ENCODE measurements at regions not wholly inside any gene's neighbourhood (a gene's known extent, or its start where the extent isn't known, plus 50 kb on each side); places are given as distances from the start of the nearest gene placed in this dataset.

DNA sequence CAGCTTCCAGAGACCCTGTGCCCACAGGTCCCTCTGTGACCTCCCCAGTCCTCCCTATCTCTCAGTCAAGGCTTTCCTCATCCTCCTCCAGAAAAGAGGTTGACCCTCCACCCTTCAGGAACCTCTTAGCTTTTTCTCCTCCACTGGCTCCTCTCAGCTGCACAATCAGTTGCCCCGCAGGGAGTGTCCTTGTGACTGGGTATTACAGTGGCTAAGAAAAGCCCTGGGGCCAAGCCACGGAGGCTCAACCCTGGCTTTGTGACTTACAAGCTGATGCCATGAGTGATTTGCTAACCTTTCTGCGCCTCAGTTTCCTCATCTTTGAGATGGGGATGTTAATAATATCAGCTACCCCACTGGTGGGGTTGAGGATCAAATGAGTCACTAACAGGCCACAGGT lies 66.4 kb upstream of the ZMIZ1 start:
- TF ChIP-seq, protein P1, sequence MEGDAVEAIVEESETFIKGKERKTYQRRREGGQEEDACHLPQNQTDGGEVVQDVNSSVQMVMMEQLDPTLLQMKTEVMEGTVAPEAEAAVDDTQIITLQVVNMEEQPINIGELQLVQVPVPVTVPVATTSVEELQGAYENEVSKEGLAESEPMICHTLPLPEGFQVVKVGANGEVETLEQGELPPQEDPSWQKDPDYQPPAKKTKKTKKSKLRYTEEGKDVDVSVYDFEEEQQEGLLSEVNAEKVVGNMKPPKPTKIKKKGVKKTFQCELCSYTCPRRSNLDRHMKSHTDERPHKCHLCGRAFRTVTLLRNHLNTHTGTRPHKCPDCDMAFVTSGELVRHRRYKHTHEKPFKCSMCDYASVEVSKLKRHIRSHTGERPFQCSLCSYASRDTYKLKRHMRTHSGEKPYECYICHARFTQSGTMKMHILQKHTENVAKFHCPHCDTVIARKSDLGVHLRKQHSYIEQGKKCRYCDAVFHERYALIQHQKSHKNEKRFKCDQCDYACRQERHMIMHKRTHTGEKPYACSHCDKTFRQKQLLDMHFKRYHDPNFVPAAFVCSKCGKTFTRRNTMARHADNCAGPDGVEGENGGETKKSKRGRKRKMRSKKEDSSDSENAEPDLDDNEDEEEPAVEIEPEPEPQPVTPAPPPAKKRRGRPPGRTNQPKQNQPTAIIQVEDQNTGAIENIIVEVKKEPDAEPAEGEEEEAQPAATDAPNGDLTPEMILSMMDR (IDR thresholded peaks at IDR 0.05; ENCODE audit: control extremely low read depth, extremely low read depth): no peak
- ATAC-seq (ENCODE audit: insufficient read depth, low FRiP score): no peak
- no peak overlapping the region for H3K27ac ChIP-seq (ENCODE audit: low read depth in 1 of 2, low read length in 1 of 2)

DNA sequence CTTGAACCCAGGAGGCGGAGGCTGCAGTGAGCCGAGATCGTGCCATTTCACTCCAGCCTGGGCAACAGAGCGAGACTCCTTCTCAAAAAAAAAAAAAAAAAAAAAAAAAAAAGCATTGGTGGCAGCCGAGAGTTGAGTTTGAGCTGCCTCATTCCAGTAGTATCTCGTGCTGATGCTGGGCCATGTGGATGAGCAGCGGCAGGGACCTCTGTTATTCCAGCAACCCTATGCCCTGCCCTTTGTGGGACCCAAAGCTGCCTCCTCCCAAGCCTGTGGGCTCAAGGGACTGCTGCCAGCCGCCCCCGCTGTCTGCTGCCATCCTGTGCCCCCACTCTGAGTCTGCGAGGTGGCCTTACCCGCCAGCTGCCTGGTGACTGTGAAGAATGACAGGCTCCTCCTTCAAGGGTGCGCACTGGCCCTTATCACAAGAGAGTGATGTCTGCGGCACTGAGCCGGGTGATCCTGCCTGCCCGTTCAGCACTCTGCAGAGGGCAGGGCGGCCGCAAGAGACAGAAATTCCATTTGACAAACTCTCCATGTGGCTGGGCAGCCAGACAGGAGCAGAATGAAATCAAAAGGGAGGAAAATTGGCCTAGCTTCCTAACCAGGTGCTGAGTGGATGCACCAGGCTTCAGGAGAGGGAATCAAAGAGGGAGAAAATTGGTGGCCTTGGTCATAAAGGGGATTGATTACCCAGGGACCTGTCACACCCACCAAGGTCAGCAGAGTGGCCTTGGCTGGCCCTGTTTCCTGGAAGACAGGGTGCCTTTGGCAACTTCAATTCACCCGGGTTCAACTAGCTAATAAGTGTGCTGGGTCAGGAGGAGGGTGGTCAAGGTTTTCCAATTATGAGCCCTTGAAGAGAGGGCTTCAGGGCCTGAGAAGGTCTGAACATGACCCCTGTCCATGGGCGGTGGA lies 65.3 kb upstream of the ZMIZ1 start:
- TF ChIP-seq, protein P1 (IDR thresholded peaks at IDR 0.05; ENCODE audit: control extremely low read depth, extremely low read depth): no peak
- H3K4me1 ChIP-seq (ENCODE audit: control insufficient read depth in 5 of 5, insufficient read depth in 5 of 5, low read length in 5 of 5): peaks cover 0 to 3% (median 0%) of the 10 kb centered on the region in 5 donors
- H3K4me3 ChIP-seq: no peak overlapping the region
- no peaks in the 10 kb centered on the region for H3K36me3 ChIP-seq (ENCODE audit: control insufficient read depth in 4 of 4, insufficient read depth in 4 of 4, low read length in 4 of 4)
- WGBS, 2 donors: 77 to 79% methylated on average over 18 to 19 of the region's 19 CpGs
- no peak overlapping the region for H3K9ac ChIP-seq (ENCODE audit: insufficient read depth in 1 of 2, low read length in 2 of 2)
- DNase-seq: no peak
- H3K9me3 ChIP-seq (ENCODE audit: control insufficient read depth in 4 of 4, insufficient read depth in 3 of 4, low read length in 3 of 4): no peaks in the 10 kb centered on the region
- no peaks in the 10 kb centered on the region for H3K27me3 ChIP-seq (ENCODE audit: control insufficient read depth in 3 of 3, insufficient read depth in 3 of 3, low read length in 2 of 3)
- no peak for ATAC-seq (ENCODE audit: insufficient read depth, low FRiP score)
- H3K27ac ChIP-seq (ENCODE audit: low read depth in 1 of 2, low read length in 1 of 2): no peak overlapping the region

More for the DNA sequence above, 66.4 kb upstream of the ZMIZ1 start:
- no peak for DNase-seq
- no peaks in the 10 kb centered on the region for H3K36me3 ChIP-seq (ENCODE audit: control insufficient read depth in 4 of 4, insufficient read depth in 4 of 4, low read length in 4 of 4)
- no peaks in the 10 kb centered on the region for H3K27me3 ChIP-seq (ENCODE audit: control insufficient read depth in 3 of 3, insufficient read depth in 3 of 3, low read length in 2 of 3)
- no peaks in the 10 kb centered on the region for H3K9me3 ChIP-seq (ENCODE audit: control insufficient read depth in 4 of 4, insufficient read depth in 3 of 4, low read length in 3 of 4)
- no peak overlapping the region for H3K9ac ChIP-seq (ENCODE audit: insufficient read depth in 1 of 2, low read length in 2 of 2)
- peaks cover 0 to 3% (median 0%) of the 10 kb centered on the region in 5 donors for H3K4me1 ChIP-seq (ENCODE audit: control insufficient read depth in 5 of 5, insufficient read depth in 5 of 5, low read length in 5 of 5)
- H3K4me3 ChIP-seq: no peak overlapping the region
- 95 to 100% methylated on average over 3 of the region's 3 CpGs for WGBS, 2 donors

DNA sequence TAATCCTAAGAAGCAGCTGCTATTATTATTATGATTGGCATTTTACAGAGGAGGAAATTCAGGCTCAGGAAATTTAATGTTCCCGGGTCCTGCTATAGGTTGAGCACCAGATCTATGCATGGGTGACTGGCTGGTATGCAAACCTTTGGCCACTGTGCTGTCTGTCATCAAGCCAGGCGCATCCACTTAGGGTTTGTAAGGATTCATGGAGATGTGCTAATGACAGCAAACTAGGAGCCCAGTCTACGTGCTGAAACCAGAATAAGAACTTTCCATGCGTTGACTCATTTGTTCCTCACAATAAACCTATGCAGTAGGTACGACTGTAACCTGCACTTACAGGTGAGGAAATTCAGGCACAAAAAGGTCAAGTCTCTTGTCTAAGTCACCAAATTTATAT lies 64.5 kb upstream of the ZMIZ1 start:
- TF ChIP-seq, protein P1 (IDR thresholded peaks at IDR 0.05; ENCODE audit: control extremely low read depth, extremely low read depth): no peak
- H3K4me1 ChIP-seq (ENCODE audit: control insufficient read depth in 5 of 5, insufficient read depth in 5 of 5, low read length in 5 of 5): peaks cover 0 to 3% (median 0%) of the 10 kb centered on the region in 5 donors
- DNase-seq: no peak

More for the DNA sequence above, 64.5 kb upstream of the ZMIZ1 start:
- 79 to 86% methylated on average over 5 of the region's 5 CpGs for WGBS, 2 donors
- no peaks in the 10 kb centered on the region for H3K36me3 ChIP-seq (ENCODE audit: control insufficient read depth in 4 of 4, insufficient read depth in 4 of 4, low read length in 4 of 4)
- H3K4me3 ChIP-seq: no peak overlapping the region
- no peak overlapping the region for H3K9ac ChIP-seq (ENCODE audit: insufficient read depth in 1 of 2, low read length in 2 of 2)
- ATAC-seq (ENCODE audit: insufficient read depth, low FRiP score): no peak
- no peaks in the 10 kb centered on the region for H3K9me3 ChIP-seq (ENCODE audit: control insufficient read depth in 4 of 4, insufficient read depth in 3 of 4, low read length in 3 of 4)
- no peaks in the 10 kb centered on the region for H3K27me3 ChIP-seq (ENCODE audit: control insufficient read depth in 3 of 3, insufficient read depth in 3 of 3, low read length in 2 of 3)
- H3K27ac ChIP-seq (ENCODE audit: low read depth in 1 of 2, low read length in 1 of 2): no peak overlapping the region

Measured in lung (tissue), 11 donors.